ENCODE measurements at regions not wholly inside any gene's neighbourhood (a gene's known extent, or its start where the extent isn't known, plus 50 kb on each side); places are given as distances from the start of the nearest gene placed in this dataset.

GRCh38 chr10:125296598-125296997, 136.2 kb upstream of the CTBP2 start:
- Histone ChIP-seq H3K9me3 (no peaks in the 10 kb centered on the region), H3K36me3 (no peaks in the 10 kb centered on the region), H3K4me3 (no peak overlapping the region), H3K27ac (no peak overlapping the region), H3K27me3 (no peaks in the 10 kb centered on the region), H3K4me1 (no peaks in the 10 kb centered on the region)
- TF ChIP-seq CTCF (IDR thresholded peaks at IDR 0.05), result no peak
- intact Hi-C loops (cut with DNase I), result no loop called here
- 84 to 86% methylated on average over 9 of the region's 9 CpGs for WGBS, 2 donors
- DNase-seq, result no peak
- ATAC-seq, result no peak

GRCh38 chr10:125294109-125294508, 133.7 kb upstream of the CTBP2 start:
- Histone ChIP-seq H3K4me3 (no peak overlapping the region), H3K4me1 (no peaks in the 10 kb centered on the region), H3K9me3 (peaks cover 0 to 7% (median 0%) of the 10 kb centered on the region in 11 donors), H3K27ac (no peak overlapping the region), H3K27me3 (no peaks in the 10 kb centered on the region), H3K36me3 (no peaks in the 10 kb centered on the region)
- ATAC-seq (no peak), DNase-seq (no peak)
- intact Hi-C loops (cut with DNase I), result no loop called here
- no peak for TF ChIP-seq CTCF (IDR thresholded peaks at IDR 0.05)
- WGBS, 2 donors, result 87 to 94% methylated on average over 2 of the region's 2 CpGs

DNA sequence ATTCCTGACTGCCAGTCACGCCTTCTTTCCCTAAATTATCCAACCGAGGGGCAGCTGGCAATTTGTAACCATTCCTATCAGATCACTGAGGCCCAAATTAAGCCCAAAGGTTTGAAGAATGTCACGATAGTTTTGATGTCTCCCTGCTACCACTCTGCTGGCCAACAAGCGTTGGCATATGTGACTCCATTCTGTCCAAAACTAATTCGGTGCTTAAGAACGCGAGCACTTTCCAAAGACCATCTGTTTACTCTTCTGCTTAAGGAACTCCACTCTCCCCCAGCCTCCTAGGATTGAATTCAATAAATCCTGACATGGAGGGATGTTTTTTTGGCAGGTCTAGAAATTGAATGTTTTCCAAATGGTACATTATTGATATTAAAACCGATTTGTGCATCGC, 131.5 kb upstream of the CTBP2 start:
- no peak for TF ChIP-seq CTCF (IDR thresholded peaks at IDR 0.05)
- Histone ChIP-seq H3K27me3 (peaks cover 0 to 8% (median 0%) of the 10 kb centered on the region in 7 donors), H3K4me3 (no peak overlapping the region), H3K36me3 (no peaks in the 10 kb centered on the region), H3K27ac (no peak overlapping the region), H3K4me1 (no peaks in the 10 kb centered on the region), H3K9me3 (peaks cover 0 to 16% (median 0%) of the 10 kb centered on the region in 11 donors)
- intact Hi-C loops (cut with DNase I), result no loop called here
- 89% methylated on average over 9 of the region's 9 CpGs for WGBS, 2 donors
- ATAC-seq (no peak), DNase-seq (no peak)

GRCh38 chr10:125289461-125289860, 129.1 kb upstream of the CTBP2 start:
- intact Hi-C loops (cut with DNase I), result no loop called here
- peaks cover 0 to 24% (median 5%) of the 10 kb centered on the region in 7 donors for H3K27me3 ChIP-seq
- ATAC-seq (no peak), DNase-seq (no peak)
- peaks cover 0 to 16% (median 0%) of the 10 kb centered on the region in 11 donors for H3K9me3 ChIP-seq
- no peak for TF ChIP-seq CTCF (IDR thresholded peaks at IDR 0.05)
- no peaks in the 10 kb centered on the region for H3K4me1 ChIP-seq
- no peak overlapping the region for H3K27ac ChIP-seq
- 97 to 98% methylated on average over 1 of the region's 1 CpG for WGBS, 2 donors
- H3K36me3 ChIP-seq, result no peaks in the 10 kb centered on the region
- H3K4me3 ChIP-seq, result no peak overlapping the region
